H9 (cell line): ENCODE measurements at regions not wholly inside any gene's neighbourhood (a gene's known extent, or its start where the extent isn't known, plus 50 kb on each side); places are given as distances from the start of the nearest gene placed in this dataset.

Experiments
- DNase-seq: peaks from one replicate; pipeline ENCODE4 v3.0.0-alpha.2; 2017
- H2AFZ ChIP-seq: one replicate; pipeline ENCODE4 v1.6.1; 2013; ENCODE audit warnings: mild to moderate bottlenecking, low read length, control low read depth, moderate library complexity
- H2AK5ac ChIP-seq: 2 replicates; pipeline ENCODE4 v1.6.1; 2013; ENCODE audit warnings: low read length, control low read depth, mixed read lengths; ENCODE audit not compliant: insufficient read length
- H2BK120ac ChIP-seq: one replicate; pipeline ENCODE4 v1.6.1; 2013; ENCODE audit warnings: low read depth, mild to moderate bottlenecking, low read length, control low read depth, inconsistent platforms; ENCODE audit not compliant: poor library complexity, severe bottlenecking
- H2BK12ac ChIP-seq: 2 replicates; pipeline ENCODE4 v1.6.1; 2013; ENCODE audit warnings: low read length, control low read depth, mixed read lengths, low read depth; ENCODE audit not compliant: insufficient read length
- H2BK15ac ChIP-seq: 2 replicates; pipeline ENCODE4 v1.6.1; 2013; ENCODE audit warnings: low read depth, low read length, control low read depth
- H2BK20ac ChIP-seq: one replicate; pipeline ENCODE4 v1.6.1; 2013; ENCODE audit warnings: low read depth, mild to moderate bottlenecking, low read length, control low read depth, inconsistent platforms; ENCODE audit not compliant: poor library complexity, severe bottlenecking
- H2BK5ac ChIP-seq: 2 replicates; pipeline ENCODE4 v1.6.1; 2013; ENCODE audit warnings: low read length, control low read depth, mixed read lengths; ENCODE audit not compliant: insufficient read length
- H3K14ac ChIP-seq: 2 replicates; pipeline ENCODE4 v1.6.1; 2013; ENCODE audit warnings: low read length, control low read depth; ENCODE audit not compliant: insufficient read depth
- H3K18ac ChIP-seq: 2 replicates; pipeline ENCODE4 v1.6.1; 2013; ENCODE audit warnings: low read depth, mild to moderate bottlenecking, mixed read lengths, low read length, control low read depth; ENCODE audit not compliant: insufficient read length
- H3K23ac ChIP-seq: 2 replicates; pipeline ENCODE4 v1.6.1; 2013; ENCODE audit warnings: low read length, control low read depth, mixed read lengths, low read depth; ENCODE audit not compliant: insufficient read length
- H3K23me2 ChIP-seq: 2 replicates; pipeline ENCODE4 v1.6.1; 2013; ENCODE audit warnings: low read depth, mild to moderate bottlenecking, mixed read lengths, low read length, control low read depth; ENCODE audit not compliant: insufficient read length, poor library complexity, severe bottlenecking
- H3K27ac ChIP-seq: 2 replicates; pipeline ENCODE4 v1.5.1; 2013; ENCODE audit warnings: low read length, control low read depth, mixed read lengths, low read depth; ENCODE audit not compliant: insufficient read length
- H3K27me3 ChIP-seq: 2 replicates; pipeline ENCODE4 v1.6.1; 2013; ENCODE audit warnings: low read length, control low read depth, inconsistent platforms; ENCODE audit not compliant: insufficient read depth
- H3K4ac ChIP-seq: 2 replicates; pipeline ENCODE4 v1.6.1; 2013; ENCODE audit warnings: low read depth, mild to moderate bottlenecking, control low read depth, inconsistent platforms, low read length, moderate library complexity
- H3K4me1 ChIP-seq: 2 replicates; pipeline ENCODE4 v1.6.1; 2013; ENCODE audit warnings: low read length, control low read depth, inconsistent platforms; ENCODE audit not compliant: insufficient read depth
- H3K4me2 ChIP-seq: 2 replicates; pipeline ENCODE4 v1.6.1; 2013; ENCODE audit warnings: low read length, control low read depth, mixed read lengths; ENCODE audit not compliant: insufficient read length, insufficient read depth
- H3K56ac ChIP-seq: 2 replicates; pipeline ENCODE4 v1.6.1; 2013; ENCODE audit warnings: low read depth, mild to moderate bottlenecking, mixed read lengths, low read length, control low read depth; ENCODE audit not compliant: insufficient read length
- H3K79me1 ChIP-seq: 2 replicates; pipeline ENCODE4 v1.6.1; 2013; ENCODE audit warnings: low read depth, mild to moderate bottlenecking, moderate library complexity, low read length, control low read depth, inconsistent platforms; ENCODE audit not compliant: insufficient read depth, poor library complexity, severe bottlenecking
- H3K79me2 ChIP-seq: 2 replicates; pipeline ENCODE4 v1.6.1; 2013; ENCODE audit warnings: low read length, control low read depth, inconsistent platforms; ENCODE audit not compliant: insufficient read depth
- H3K9ac ChIP-seq: 2 replicates; pipeline ENCODE4 v1.6.1; 2013; ENCODE audit warnings: low read length, control low read depth, mixed read lengths; ENCODE audit not compliant: insufficient read length; ENCODE audit errors: extremely low read depth
- H3K9me3 ChIP-seq: one replicate; pipeline ENCODE4 v1.6.1; 2013; ENCODE audit warnings: low read depth, low read length, inconsistent platforms; ENCODE audit not compliant: control insufficient read depth
- H3T11ph ChIP-seq: one replicate; pipeline ENCODE4 v1.6.1; 2013; ENCODE audit warnings: mild to moderate bottlenecking, low read length, control low read depth, inconsistent platforms
- H4K20me1 ChIP-seq: one replicate; pipeline ENCODE4 v1.6.1; 2013; ENCODE audit not compliant: control insufficient read depth, insufficient read length, insufficient read depth
- H4K5ac ChIP-seq: 2 replicates; pipeline ENCODE4 v1.6.1; 2013; ENCODE audit warnings: low read depth, mild to moderate bottlenecking, mixed read lengths, low read length, control low read depth; ENCODE audit not compliant: insufficient read length
- H4K8ac ChIP-seq: replicated peaks from 2 replicates; pipeline ENCODE4 v1.6.1; 2013; ENCODE audit warnings: low read length, control low read depth, mixed read lengths, low read depth; ENCODE audit not compliant: insufficient read length
- H4K91ac ChIP-seq: 2 replicates; pipeline ENCODE4 v1.6.1; 2013; ENCODE audit warnings: low read depth, mild to moderate bottlenecking, moderate library complexity, mixed read lengths, low read length, control low read depth; ENCODE audit not compliant: insufficient read length
- H3K27ac Mint-ChIP-seq, 3 experiments: 2 replicates in 2 of 3; 3 replicates in 1 of 3; pipeline ENCODE4 v1.8.0; 2020 to 2021; ENCODE audit warnings: mixed read lengths in 3 of 3, mild to moderate bottlenecking in 1 of 3, moderate library complexity in 1 of 3
- H3K27me3 Mint-ChIP-seq: 2 replicates; pipeline ENCODE4 v1.8.0; 2021; ENCODE audit warnings: low read depth, mild to moderate bottlenecking, moderate library complexity, mixed read lengths
- H3K36me3 Mint-ChIP-seq, 3 experiments: 2 replicates in 2 of 3; 3 replicates in 1 of 3; pipeline ENCODE4 v1.8.0; 2020 to 2021; ENCODE audit warnings: low read depth in 3 of 3, mixed read lengths in 3 of 3; ENCODE audit not compliant: insufficient read depth in 1 of 3
- H3K4me1 Mint-ChIP-seq, 2 experiments: 2 replicates each; pipeline ENCODE4 v1.8.0; 2020; ENCODE audit warnings: mixed read lengths in 2 of 2
- H3K4me3 Mint-ChIP-seq, 2 experiments: 2 replicates in 1 of 2; 3 replicates in 1 of 2; pipeline ENCODE4 v1.8.0; 2020 to 2021; ENCODE audit warnings: mild to moderate bottlenecking in 2 of 2, mixed read lengths in 2 of 2, moderate library complexity in 1 of 2
- H3K9me3 Mint-ChIP-seq, 2 experiments: 2 replicates in 1 of 2; 3 replicates in 1 of 2; pipeline ENCODE4 v1.8.0; 2020; ENCODE audit warnings: mild to moderate bottlenecking in 2 of 2, mixed read lengths in 2 of 2, moderate library complexity in 1 of 2
- WGBS: extraction: QIAGEN DNeasy Blood & Tissue Kit; methylation state at CpG from one replicate; pipeline ENCODE4 v1.1.7; 2013; ENCODE audit warnings: missing lambda C conversion rate, low lambda C conversion rate, mixed read lengths; ENCODE audit not compliant: insufficient read length; ENCODE audit errors: extremely low coverage; 5-methylcytosine and 5-hydroxymethylcytosine counted together
- TF ChIP-seq, protein P1 (sequence below): fragments of 200-600 bp; sonication (generic); conservative IDR thresholded peaks from 3 replicates; pipeline ENCODE4 v1.8.0; 2021; ENCODE audit warnings: antibody characterized with exemption, mild to moderate bottlenecking

- Histone ChIP-seq H3K56ac (no peak overlapping the region), H3K4ac (no peak overlapping the region), H2BK20ac (no peak overlapping the region), H3K27ac (no peak overlapping the region), H4K5ac (no peak overlapping the region), H4K20me1 (no peaks in the 10 kb centered on the region), H2BK5ac (no peak overlapping the region), H3K14ac (no peak overlapping the region), H3K79me2 (no peaks in the 10 kb centered on the region), H3T11ph (no peak overlapping the region), H3K4me2 (no peak overlapping the region), H2AFZ (no peak overlapping the region), H2BK120ac (no peak overlapping the region), H4K8ac (no peak overlapping the region), H3K4me1 (no peaks in the 10 kb centered on the region), H3K9ac (no peak overlapping the region), H3K79me1 (no peaks in the 10 kb centered on the region), H3K18ac (no peak overlapping the region), H3K27me3 (no peaks in the 10 kb centered on the region), H2BK15ac (no peak overlapping the region), H3K23ac (no peak overlapping the region), H2BK12ac (no peak overlapping the region), H3K9me3 (no peaks in the 10 kb centered on the region), H2AK5ac (no peak overlapping the region), H4K91ac (no peak overlapping the region), H3K23me2 (no peaks in the 10 kb centered on the region)
- no CpG with 5 or more reads among the region's 1 CpG for WGBS
- no peak overlapping the region for H3K4me3 Mint-ChIP-seq
- no peaks in the 10 kb centered on the region for H3K27me3 Mint-ChIP-seq
- peaks cover 8 to 13% of the 10 kb centered on the region in 2 experiments for H3K4me1 Mint-ChIP-seq
- H3K9me3 Mint-ChIP-seq, result peaks cover 0 to 7% of the 10 kb centered on the region in 2 experiments; a peak in 2 of 5 replicates
- DNase-seq, result no peak
- H3K27ac Mint-ChIP-seq, result peak overlapping the region in 2 of 3 experiments; percentile 57 to 76; a peak in 3 of 7 replicates
- peaks cover 0 to 5% (median 3%) of the 10 kb centered on the region in 3 experiments; a peak in 5 of 7 replicates for H3K36me3 Mint-ChIP-seq
- TF ChIP-seq, protein P1, sequence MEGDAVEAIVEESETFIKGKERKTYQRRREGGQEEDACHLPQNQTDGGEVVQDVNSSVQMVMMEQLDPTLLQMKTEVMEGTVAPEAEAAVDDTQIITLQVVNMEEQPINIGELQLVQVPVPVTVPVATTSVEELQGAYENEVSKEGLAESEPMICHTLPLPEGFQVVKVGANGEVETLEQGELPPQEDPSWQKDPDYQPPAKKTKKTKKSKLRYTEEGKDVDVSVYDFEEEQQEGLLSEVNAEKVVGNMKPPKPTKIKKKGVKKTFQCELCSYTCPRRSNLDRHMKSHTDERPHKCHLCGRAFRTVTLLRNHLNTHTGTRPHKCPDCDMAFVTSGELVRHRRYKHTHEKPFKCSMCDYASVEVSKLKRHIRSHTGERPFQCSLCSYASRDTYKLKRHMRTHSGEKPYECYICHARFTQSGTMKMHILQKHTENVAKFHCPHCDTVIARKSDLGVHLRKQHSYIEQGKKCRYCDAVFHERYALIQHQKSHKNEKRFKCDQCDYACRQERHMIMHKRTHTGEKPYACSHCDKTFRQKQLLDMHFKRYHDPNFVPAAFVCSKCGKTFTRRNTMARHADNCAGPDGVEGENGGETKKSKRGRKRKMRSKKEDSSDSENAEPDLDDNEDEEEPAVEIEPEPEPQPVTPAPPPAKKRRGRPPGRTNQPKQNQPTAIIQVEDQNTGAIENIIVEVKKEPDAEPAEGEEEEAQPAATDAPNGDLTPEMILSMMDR, result peak; percentile 66
These were observed 1651.9 kb downstream of the C4orf33 start for GRCh38 chr4:130747842-130748241.
